Glutamatergic neuron (in vitro differentiated cells): ENCODE measurements at regions not wholly inside any gene's neighbourhood (a gene's known extent, or its start where the extent isn't known, plus 50 kb on each side); places are given as distances from the start of the nearest gene placed in this dataset.

Experiments used
- DNase-seq: peaks from one replicate; pipeline ENCODE4 v3.0.0; 2022
- H3K27ac Mint-ChIP-seq: one replicate; pipeline ENCODE4 v1.8.0; 2020; ENCODE audit warnings: mild to moderate bottlenecking, mixed read lengths, inconsistent platforms; ENCODE audit not compliant: unreplicated experiment
- H3K27me3 Mint-ChIP-seq: one replicate; pipeline ENCODE4 v1.8.0; 2020; ENCODE audit warnings: mild to moderate bottlenecking, moderate library complexity, mixed read lengths, inconsistent platforms; ENCODE audit not compliant: unreplicated experiment
- H3K36me3 Mint-ChIP-seq: one replicate; pipeline ENCODE4 v1.8.0; 2020; ENCODE audit warnings: mild to moderate bottlenecking, mixed read lengths, inconsistent platforms; ENCODE audit not compliant: unreplicated experiment
- H3K4me1 Mint-ChIP-seq: one replicate; pipeline ENCODE4 v1.8.0; 2020; ENCODE audit warnings: mild to moderate bottlenecking, low read depth, mixed read lengths, inconsistent platforms; ENCODE audit not compliant: unreplicated experiment
- H3K4me3 Mint-ChIP-seq: one replicate; pipeline ENCODE4 v1.8.0; 2020; ENCODE audit warnings: mild to moderate bottlenecking, mixed read lengths, inconsistent platforms; ENCODE audit not compliant: unreplicated experiment
- H3K9me3 Mint-ChIP-seq: one replicate; pipeline ENCODE4 v1.8.0; 2020; ENCODE audit warnings: mild to moderate bottlenecking, moderate library complexity, mixed read lengths, inconsistent platforms; ENCODE audit not compliant: unreplicated experiment
- CTCF ChIP-seq: fragments of 200-600 bp; sonication (generic); IDR thresholded peaks from one replicate; pipeline ENCODE4 v1.5.0; 2021; ENCODE audit not compliant: partially characterized antibody, unreplicated experiment

DNA sequence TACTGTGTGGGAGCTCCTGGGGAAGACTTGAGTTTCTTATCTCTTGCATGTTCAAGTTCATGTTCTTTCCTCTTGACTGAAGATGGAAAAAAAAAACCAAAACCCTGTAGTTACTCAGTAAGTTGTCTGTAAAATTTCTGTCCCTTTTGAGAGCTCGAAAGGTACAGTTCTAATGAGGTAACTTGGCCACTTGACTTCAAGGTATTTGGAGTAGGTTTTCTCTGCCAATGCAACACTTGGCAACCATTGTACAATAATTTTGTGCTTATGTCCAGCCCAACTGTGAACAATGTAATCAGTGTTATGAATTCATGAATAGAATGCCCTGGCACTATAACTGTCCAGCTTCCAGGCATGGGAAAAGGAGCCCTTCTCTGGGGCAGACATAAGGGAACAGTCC is 111.0 kb downstream of the LIPG start:
- Mint-ChIP-seq H3K27me3 (peaks cover under 1% of the 10 kb centered on the region), H3K36me3 (no peaks in the 10 kb centered on the region), H3K4me3 (no peak overlapping the region), H3K9me3 (peaks cover 4% of the 10 kb centered on the region), H3K27ac (no peak overlapping the region), H3K4me1 (peaks cover 9% of the 10 kb centered on the region)
- no peak for DNase-seq
- no peak for TF ChIP-seq CTCF

GRCh38 chr18:49669403-49669802 is 107.5 kb downstream of the LIPG start:
- peaks cover 7% of the 10 kb centered on the region for H3K4me1 Mint-ChIP-seq

DNA sequence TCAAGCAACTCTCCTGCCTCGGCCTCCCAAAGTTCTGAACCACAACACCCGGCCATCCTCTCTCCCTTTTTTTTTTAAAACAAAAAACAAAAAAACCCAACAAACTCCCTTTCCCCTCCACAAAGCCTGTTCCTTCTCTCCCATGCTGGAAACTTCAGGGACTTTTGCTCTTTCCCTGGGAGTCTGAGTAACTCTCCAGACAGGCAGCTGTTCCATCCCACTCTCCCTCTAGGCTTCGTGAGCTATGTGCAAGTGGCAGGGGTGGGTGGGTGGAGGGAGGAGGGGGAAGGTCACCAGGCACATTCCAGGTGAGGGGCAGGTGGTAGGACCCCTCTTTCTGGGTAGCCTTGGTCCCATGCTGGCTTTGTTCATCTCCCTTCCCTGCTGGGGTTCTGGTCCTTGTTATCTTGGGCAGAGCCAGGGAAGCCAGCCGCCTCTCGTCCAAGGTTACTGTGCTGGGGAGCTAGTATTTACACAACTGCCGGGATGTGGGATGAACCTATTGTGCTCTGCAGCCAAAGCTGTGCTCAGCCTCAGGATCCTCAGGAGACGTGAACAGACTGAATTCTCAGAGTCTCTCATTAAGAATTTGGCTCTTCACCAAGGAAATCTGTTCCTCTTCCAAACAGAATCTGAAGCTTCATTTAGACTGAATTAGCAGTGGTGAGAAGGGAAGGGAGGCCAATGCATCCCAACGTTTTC is 106.9 kb downstream of the LIPG start:
- Mint-ChIP-seq H3K4me1 (peaks cover 7% of the 10 kb centered on the region), H3K27ac (no peak overlapping the region), H3K4me3 (no peak overlapping the region), H3K27me3 (peaks cover 3% of the 10 kb centered on the region), H3K36me3 (no peaks in the 10 kb centered on the region), H3K9me3 (no peaks in the 10 kb centered on the region)
- TF ChIP-seq CTCF = no peak
- DNase-seq = no peak

More at GRCh38 chr18:49669403-49669802, 107.5 kb downstream of the LIPG start:
- no peak for DNase-seq
- Mint-ChIP-seq H3K9me3 (no peaks in the 10 kb centered on the region), H3K4me3 (no peak overlapping the region), H3K36me3 (no peaks in the 10 kb centered on the region), H3K27ac (no peak overlapping the region), H3K27me3 (peaks cover 3% of the 10 kb centered on the region)
- TF ChIP-seq CTCF = no peak

GRCh38 chr18:49667462-49667861 is 105.6 kb downstream of the LIPG start:
- Mint-ChIP-seq H3K9me3 (no peaks in the 10 kb centered on the region), H3K27me3 (peaks cover 3% of the 10 kb centered on the region), H3K4me3 (no peak overlapping the region), H3K4me1 (peaks cover 7% of the 10 kb centered on the region), H3K27ac (no peak overlapping the region), H3K36me3 (no peaks in the 10 kb centered on the region)
- no peak for DNase-seq
- no peak for TF ChIP-seq CTCF

DNA sequence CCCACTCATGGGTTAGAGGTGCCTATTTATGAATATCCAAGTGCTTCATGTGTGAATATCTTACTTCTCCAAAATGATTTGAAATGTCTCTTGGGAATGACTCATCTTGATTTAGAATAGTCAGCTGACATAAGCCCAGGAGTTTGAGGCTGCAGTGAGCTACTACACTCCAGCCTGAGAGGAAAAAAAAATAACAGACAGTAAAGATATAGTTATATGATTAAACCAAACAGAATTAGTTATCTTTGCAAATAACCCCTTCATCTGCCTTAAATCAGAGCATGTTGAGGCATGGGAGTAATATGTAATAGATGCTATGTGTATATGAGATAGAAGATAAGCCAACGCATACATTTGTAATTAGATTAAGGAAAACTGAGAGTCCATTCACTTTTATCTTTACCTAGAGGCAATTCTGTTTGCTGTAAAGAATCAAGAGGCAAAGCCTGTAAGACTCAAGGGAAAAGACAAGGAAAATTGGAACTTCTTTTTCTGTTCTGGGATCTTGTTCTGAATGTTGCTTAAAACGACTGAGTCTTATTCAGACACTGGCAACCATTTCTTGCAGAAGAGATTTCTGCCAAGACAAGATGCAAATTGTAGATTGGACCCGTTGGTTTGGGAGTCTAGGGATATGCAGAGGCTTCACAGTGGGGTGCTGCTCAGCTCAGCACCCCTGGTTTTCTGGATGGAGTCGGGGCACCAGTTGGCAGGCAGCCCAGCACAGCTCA is 104.4 kb downstream of the LIPG start:
- Mint-ChIP-seq H3K36me3 (no peaks in the 10 kb centered on the region), H3K27ac (no peak overlapping the region), H3K4me1 (peaks cover 7% of the 10 kb centered on the region), H3K4me3 (no peak overlapping the region), H3K27me3 (peaks cover 3% of the 10 kb centered on the region), H3K9me3 (no peaks in the 10 kb centered on the region)
- no peak for TF ChIP-seq CTCF
- DNase-seq = no peak
